Pancreas (tissue), 10 donors: ENCODE measurements at regions not wholly inside any gene's neighbourhood (a gene's known extent, or its start where the extent isn't known, plus 50 kb on each side); places are given as distances from the start of the nearest gene placed in this dataset.

Source experiments
- ATAC-seq, 4 donors: fragments of 200-7000 bp; cut with Tn5 transposase; one replicate each; pipeline versions ENCODE4 v1.8.0 to v1.9.1; 2020; ENCODE audit warnings: mild to moderate bottlenecking in 4 of 4, moderate library complexity in 4 of 4
- DNase-seq, 6 donors: peaks; one replicate each; pipeline ENCODE4 v3.0.0-alpha.2; 2020
- FAIRE-seq: peaks from 2 replicates; lab custom pipeline; 2012; peaks lifted over from hg19 to GRCh38; lab: Jason Lieb, UNC
- H3K27ac ChIP-seq, 4 donors: fragments of 200-600 bp; sonication (generic); 1 replicate in 3 of 4; 2 replicates in 1 of 4; pipeline versions ENCODE4 v1.5.0 to v1.8.0; 2020
- H3K27me3 ChIP-seq, 4 donors: fragments of 200-600 bp; one replicate each; pipeline ENCODE4 v1.8.0; 2021
- H3K36me3 ChIP-seq, 3 donors: fragments of 200-600 bp; sonication (generic) in 1 of 3; one replicate each; pipeline versions ENCODE4 v1.5.0 to v1.8.0; 2020 to 2021
- H3K4me1 ChIP-seq, 3 donors: fragments of 200-600 bp; one replicate each; pipeline ENCODE4 v1.8.0; 2021
- H3K4me3 ChIP-seq, 4 donors: fragments of 200-600 bp; sonication (generic) in 2 of 4; one replicate each; pipeline versions ENCODE4 v1.5.0 to v1.8.0; 2020 to 2021
- H3K9me3 ChIP-seq, 4 donors: fragments of 200-600 bp; one replicate each; pipeline ENCODE4 v1.8.0; 2021
- CTCF ChIP-seq, 4 donors: fragments of 200-600 bp; sonication (generic) in 3 of 4; IDR thresholded peaks; one replicate each; pipeline versions ENCODE4 v1.5.0 to v1.8.0; 2021; ENCODE audit warnings: antibody characterized with exemption in 4 of 4
- WGBS, 2 donors: extraction: QIAGEN DNeasy Blood & Tissue Kit; methylation state at CpG; one replicate each; pipeline ENCODE4 v1.1.7; 2013; 5-methylcytosine and 5-hydroxymethylcytosine counted together
- intact Hi-C, 3 donors: fragments of 100-400 bp; cut with DNase I; formaldehyde crosslinking; loops; one replicate each; pipeline versions ENCODE4 v1.11.1 to v1.14.2; 2022
- donor health status: healthy with polysubstance abuse.
- donor health status: DM: no; HTN: no; CAD: no; lungs with moderate emphysema.
- donor health status: DM: no; HTN: no; CAD: no.
- donor health status: control.
- donor health status: control.
- donor health status: Bipolar disorder and iron deficiency.
- donor health status: DM: yes; HTN: yes; CAD: no.
- donor health status: DM: no; HTN: no; CAD: no.
- donor health status: DM: no; HTN: no; CAD: no.
- donor health status: DM: yes; HTN: yes; CAD: no.

GRCh38 chr5:67339219-67339767 lies 142.7 kb upstream of the CD180 start:
- Histone ChIP-seq H3K9me3 (no peaks in the 10 kb centered on the region), H3K27me3 (no peaks in the 10 kb centered on the region), H3K4me1 (no peaks in the 10 kb centered on the region), H3K4me3 (no peak overlapping the region), H3K36me3 (no peaks in the 10 kb centered on the region), H3K27ac (no peak overlapping the region)
- DNase-seq (no peak), ATAC-seq (no peak), FAIRE-seq (no peak)
- 73 to 75% methylated on average over 1 of the region's 1 CpG for WGBS, 2 donors
- no peak for TF ChIP-seq CTCF (IDR thresholded peaks at IDR 0.05)
- intact Hi-C loops: no loop called here

- intact Hi-C loops: no loop called here
Measured at GRCh38 chr5:67338421-67338820, 141.8 kb upstream of the CD180 start.

GRCh38 chr5:67337751-67338150 lies 141.2 kb upstream of the CD180 start:
- no peak for ATAC-seq
- FAIRE-seq: no peak
- TF ChIP-seq CTCF (IDR thresholded peaks at IDR 0.05): no peak
- H3K36me3 ChIP-seq: no peaks in the 10 kb centered on the region
- DNase-seq: no peak
- H3K4me1 ChIP-seq: no peaks in the 10 kb centered on the region
- intact Hi-C loops: no loop called here
- H3K4me3 ChIP-seq: no peak overlapping the region
- no peak overlapping the region for H3K27ac ChIP-seq
- H3K9me3 ChIP-seq: no peaks in the 10 kb centered on the region
- H3K27me3 ChIP-seq: no peaks in the 10 kb centered on the region

More at GRCh38 chr5:67338421-67338820, 141.8 kb upstream of the CD180 start:
- ATAC-seq (no peak), FAIRE-seq (no peak), DNase-seq (no peak)
- Histone ChIP-seq H3K9me3 (no peaks in the 10 kb centered on the region), H3K27me3 (no peaks in the 10 kb centered on the region), H3K36me3 (no peaks in the 10 kb centered on the region), H3K4me1 (no peaks in the 10 kb centered on the region), H3K27ac (no peak overlapping the region), H3K4me3 (no peak overlapping the region)
- TF ChIP-seq CTCF (IDR thresholded peaks at IDR 0.05): no peak

- no peak overlapping the region for H3K27ac ChIP-seq
- no peak overlapping the region for H3K4me3 ChIP-seq
- H3K4me1 ChIP-seq: no peaks in the 10 kb centered on the region
- no peaks in the 10 kb centered on the region for H3K27me3 ChIP-seq
- H3K9me3 ChIP-seq: peaks cover 0 to 3% (median 0%) of the 10 kb centered on the region in 4 donors
- H3K36me3 ChIP-seq: no peaks in the 10 kb centered on the region
- ATAC-seq (no peak), DNase-seq (no peak), FAIRE-seq (no peak)
- intact Hi-C loops: no loop called here
- 82 to 90% methylated on average over 5 of the region's 5 CpGs for WGBS, 2 donors
- no peak for TF ChIP-seq CTCF (IDR thresholded peaks at IDR 0.05)
Measured at GRCh38 chr5:67335426-67335825, 138.8 kb upstream of the CD180 start.

- H3K36me3 ChIP-seq: no peaks in the 10 kb centered on the region
- H3K27ac ChIP-seq: no peak overlapping the region
- H3K4me1 ChIP-seq: no peaks in the 10 kb centered on the region
- FAIRE-seq (no peak), DNase-seq (no peak), ATAC-seq (no peak)
- TF ChIP-seq CTCF (IDR thresholded peaks at IDR 0.05): no peak
- WGBS, 2 donors: 20 to 29% methylated on average over 1 of the region's 1 CpG
- H3K27me3 ChIP-seq: no peaks in the 10 kb centered on the region
- peaks cover 0 to 3% (median 0%) of the 10 kb centered on the region in 4 donors for H3K9me3 ChIP-seq
- intact Hi-C loops: no loop called here
- H3K4me3 ChIP-seq: no peak overlapping the region
Measured at GRCh38 chr5:67334373-67334772, 137.8 kb upstream of the CD180 start.
